Muscle of leg (tissue), 3 donors: ENCODE measurements at regions not wholly inside any gene's neighbourhood (a gene's known extent, or its start where the extent isn't known, plus 50 kb on each side); places are given as distances from the start of the nearest gene placed in this dataset.
"Not testable (repeated sequence)": the region's sequence is repeated elsewhere in the genome, so short reads cannot be mapped to it uniquely, and the experiment has no call there.

Source experiments
- DNase-seq: peaks from one replicate; pipeline ENCODE4 v3.0.0; 2013
- H3K27ac ChIP-seq: one replicate; pipeline ENCODE4 v1.5.1; 2013; ENCODE audit warnings: mild to moderate bottlenecking, low read length, control low read depth
- H3K27me3 ChIP-seq: one replicate; pipeline ENCODE4 v1.6.1; 2013; ENCODE audit warnings: low read length; ENCODE audit not compliant: control insufficient read depth, insufficient read depth
- H3K36me3 ChIP-seq: one replicate; pipeline ENCODE4 v1.6.1; 2013; ENCODE audit warnings: low read length; ENCODE audit not compliant: control insufficient read depth, insufficient read depth
- H3K4me1 ChIP-seq: one replicate; pipeline ENCODE4 v1.6.1; 2013; ENCODE audit warnings: low read length; ENCODE audit not compliant: control insufficient read depth, insufficient read depth
- H3K4me3 ChIP-seq: one replicate; pipeline ENCODE4 v1.5.1; 2013; ENCODE audit warnings: low read length, control low read depth
- H3K9me3 ChIP-seq: replicated peaks from 2 replicates; pipeline ENCODE4 v1.6.1; 2013; ENCODE audit warnings: low read depth, low read length; ENCODE audit not compliant: control insufficient read depth
- WGBS: methylation state at CpG from one replicate; pipeline ENCODE4 v1.1.5; 2013; ENCODE audit warnings: missing lambda C conversion rate; ENCODE audit not compliant: insufficient coverage; 5-methylcytosine and 5-hydroxymethylcytosine counted together

GRCh38 chr2:103402944-103403343 lies 641.1 kb downstream of the TMEM182 start:
- Histone ChIP-seq H3K27ac (no peak overlapping the region), H3K9me3 (no peaks in the 10 kb centered on the region), H3K4me1 (no peaks in the 10 kb centered on the region), H3K36me3 (no peaks in the 10 kb centered on the region), H3K27me3 (no peaks in the 10 kb centered on the region), H3K4me3 (no peak overlapping the region)
- DNase-seq: no peak
- 100% methylated on average over 1 of the region's 5 CpGs for WGBS

GRCh38 chr2:103403388-103403787 lies 641.6 kb downstream of the TMEM182 start:
- DNase-seq, H3K4me3 ChIP-seq, H3K4me1 ChIP-seq, H3K27ac ChIP-seq, H3K27me3 ChIP-seq, H3K9me3 ChIP-seq, H3K36me3 ChIP-seq: not testable (repeated sequence)
- 57% methylated on average over 1 of the region's 5 CpGs for WGBS

- H3K27ac ChIP-seq: no peak overlapping the region
- H3K9me3 ChIP-seq: no peaks in the 10 kb centered on the region
- no peaks in the 10 kb centered on the region for H3K36me3 ChIP-seq
- no peak for DNase-seq
- H3K4me3 ChIP-seq: no peak overlapping the region
- H3K4me1 ChIP-seq: no peaks in the 10 kb centered on the region
- no peaks in the 10 kb centered on the region for H3K27me3 ChIP-seq
- 80% methylated on average over 4 of the region's 4 CpGs for WGBS
Observed at GRCh38 chr2:103410221-103410620, 648.4 kb downstream of the TMEM182 start.

GRCh38 chr2:103419506-103419905 lies 657.7 kb downstream of the TMEM182 start:
- no peak overlapping the region for H3K27ac ChIP-seq
- no peak overlapping the region for H3K4me3 ChIP-seq
- no peak for DNase-seq
- H3K9me3 ChIP-seq: no peaks in the 10 kb centered on the region
- no peaks in the 10 kb centered on the region for H3K4me1 ChIP-seq
- WGBS: no CpG with 5 or more reads among the region's 2 CpGs
- H3K36me3 ChIP-seq: no peaks in the 10 kb centered on the region
- no peaks in the 10 kb centered on the region for H3K27me3 ChIP-seq

- Histone ChIP-seq H3K27ac (no peak overlapping the region), H3K4me1 (no peaks in the 10 kb centered on the region), H3K27me3 (no peaks in the 10 kb centered on the region), H3K36me3 (no peaks in the 10 kb centered on the region), H3K9me3 (no peaks in the 10 kb centered on the region), H3K4me3 (no peak overlapping the region)
- WGBS: no CpG with 5 or more reads among the region's 2 CpGs
- no peak for DNase-seq
Observed at GRCh38 chr2:103423100-103423499, 661.3 kb downstream of the TMEM182 start.

GRCh38 chr2:103427567-103427966 lies 665.7 kb downstream of the TMEM182 start:
- H3K27me3 ChIP-seq: no peaks in the 10 kb centered on the region
- no peak overlapping the region for H3K4me3 ChIP-seq
- no peak for DNase-seq
- H3K4me1 ChIP-seq: no peaks in the 10 kb centered on the region
- no peaks in the 10 kb centered on the region for H3K9me3 ChIP-seq
- H3K36me3 ChIP-seq: no peaks in the 10 kb centered on the region
- WGBS: no CpG with 5 or more reads among the region's 3 CpGs
- no peak overlapping the region for H3K27ac ChIP-seq

- H3K27me3 ChIP-seq: no peaks in the 10 kb centered on the region
- H3K9me3 ChIP-seq: peaks cover 2% of the 10 kb centered on the region
- no peak overlapping the region for H3K4me3 ChIP-seq
- WGBS: no CpG with 5 or more reads among the region's 6 CpGs
- no peak for DNase-seq
- no peaks in the 10 kb centered on the region for H3K36me3 ChIP-seq
- H3K4me1 ChIP-seq: no peaks in the 10 kb centered on the region
- H3K27ac ChIP-seq: no peak overlapping the region
Observed at GRCh38 chr2:103430191-103430590, 668.4 kb downstream of the TMEM182 start.

- no peak overlapping the region for H3K4me3 ChIP-seq
- H3K9me3 ChIP-seq: peaks cover 2% of the 10 kb centered on the region
- 93% methylated on average over 2 of the region's 3 CpGs for WGBS
- H3K27ac ChIP-seq: no peak overlapping the region
- H3K4me1 ChIP-seq: no peaks in the 10 kb centered on the region
- H3K27me3 ChIP-seq: no peaks in the 10 kb centered on the region
- DNase-seq: no peak
- no peaks in the 10 kb centered on the region for H3K36me3 ChIP-seq
Observed at GRCh38 chr2:103435010-103435409, 673.2 kb downstream of the TMEM182 start.

GRCh38 chr2:103437161-103437560 lies 675.3 kb downstream of the TMEM182 start:
- Histone ChIP-seq H3K36me3 (no peaks in the 10 kb centered on the region), H3K4me3 (no peak overlapping the region), H3K27ac (no peak overlapping the region), H3K4me1 (no peaks in the 10 kb centered on the region), H3K9me3 (peaks cover 2% of the 10 kb centered on the region), H3K27me3 (no peaks in the 10 kb centered on the region)
- DNase-seq: no peak
- WGBS: 71% methylated on average over 3 of the region's 3 CpGs

- Histone ChIP-seq H3K4me3 (no peak overlapping the region), H3K36me3 (no peaks in the 10 kb centered on the region), H3K27me3 (no peaks in the 10 kb centered on the region), H3K9me3 (no peaks in the 10 kb centered on the region), H3K27ac (no peak overlapping the region), H3K4me1 (no peaks in the 10 kb centered on the region)
- WGBS: no CpG with 5 or more reads among the region's 3 CpGs
- DNase-seq: no peak
Observed at GRCh38 chr2:103445347-103445746, 683.5 kb downstream of the TMEM182 start.

- Histone ChIP-seq H3K27me3 (no peaks in the 10 kb centered on the region), H3K27ac (no peak overlapping the region), H3K4me1 (no peaks in the 10 kb centered on the region), H3K36me3 (no peaks in the 10 kb centered on the region), H3K9me3 (no peaks in the 10 kb centered on the region), H3K4me3 (no peak overlapping the region)
- no CpG with 5 or more reads among the region's 4 CpGs for WGBS
- DNase-seq: no peak
Observed at GRCh38 chr2:103448495-103448894, 686.7 kb downstream of the TMEM182 start.
